Caco-2 (cell line): ENCODE measurements at regions not wholly inside any gene's neighbourhood (a gene's known extent, or its start where the extent isn't known, plus 50 kb on each side); places are given as distances from the start of the nearest gene placed in this dataset.

ENCODE experiments used
- BruUV-seq: library from RNA; stranded (reverse); fragments of 400-500 nt; replicated peaks from 2 replicates; lab custom pipeline; 2021; lab: Mats Ljungman, UMichigan
- CTCF ChIA-PET: fragments of 300-600 bp; sonication (Branson Sonifier 250); formaldehyde crosslinking; loops from one replicate; lab custom pipeline; 2022; ENCODE audit warnings: antibody characterized with exemption; lab: Charles Lee
- POLR2A ChIA-PET: fragments of 300-600 bp; sonication (Branson Sonifier 250); formaldehyde crosslinking; loops from one replicate; lab custom pipeline; 2022; ENCODE audit warnings: antibody characterized with exemption; lab: Charles Lee
- DNase-seq, 2 experiments: peaks; one replicate each; pipeline versions ENCODE4 v3.0.0 to v3.0.0-alpha.2; 2020 to 2022
- H3K27me3 ChIP-seq: replicated peaks from 2 replicates; pipeline ENCODE4 v1.6.0; 2011; ENCODE audit warnings: low read length; ENCODE audit not compliant: control insufficient read depth, insufficient read depth
- H3K36me3 ChIP-seq: 2 replicates; pipeline ENCODE4 v1.5.1; 2011; ENCODE audit warnings: low read length; ENCODE audit not compliant: control insufficient read depth, insufficient read depth
- H3K4me1 ChIP-seq: fragments of 250-450 bp; sonication (Bioruptor Pico); 2 replicates; pipeline ENCODE4 v1.5.1; 2020; ENCODE audit warnings: mild to moderate bottlenecking
- H3K4me3 ChIP-seq: 2 replicates; pipeline ENCODE4 v1.5.1; 2011; ENCODE audit warnings: low read depth, mild to moderate bottlenecking, control low read depth, low read length
- H3K9me3 ChIP-seq: fragments of 250-450 bp; sonication (Bioruptor Pico); 2 replicates; pipeline ENCODE4 v1.5.1; 2020; ENCODE audit warnings: mild to moderate bottlenecking, moderate library complexity
- H3K27ac Mint-ChIP-seq: one replicate; pipeline ENCODE4 v1.8.0; 2022; ENCODE audit warnings: mixed read lengths; ENCODE audit not compliant: unreplicated experiment
- H3K27me3 Mint-ChIP-seq: one replicate; pipeline ENCODE4 v1.8.0; 2022; ENCODE audit warnings: mixed read lengths; ENCODE audit not compliant: insufficient read depth, unreplicated experiment
- H3K36me3 Mint-ChIP-seq: one replicate; pipeline ENCODE4 v1.8.0; 2022; ENCODE audit warnings: mild to moderate bottlenecking, mixed read lengths; ENCODE audit not compliant: insufficient read depth, unreplicated experiment
- H3K4me1 Mint-ChIP-seq: one replicate; pipeline ENCODE4 v1.8.0; 2022; ENCODE audit warnings: low read depth, mixed read lengths; ENCODE audit not compliant: unreplicated experiment
- H3K4me3 Mint-ChIP-seq: one replicate; pipeline ENCODE4 v1.8.0; 2022; ENCODE audit warnings: mild to moderate bottlenecking, moderate library complexity, mixed read lengths; ENCODE audit not compliant: unreplicated experiment
- H3K9me3 Mint-ChIP-seq: one replicate; pipeline ENCODE4 v1.8.0; 2022; ENCODE audit warnings: mixed read lengths; ENCODE audit not compliant: unreplicated experiment
- CTCF ChIP-seq, 2 experiments: fragments of 200-600 bp in 1 of 2; IDR thresholded peaks; 1 replicate in 1 of 2; 2 replicates in 1 of 2; pipeline versions ENCODE4 v1.5.1 to v1.8.0; 2011 to 2022; ENCODE audit warnings: antibody characterized with exemption in 1 of 2, control low read depth in 1 of 2, inconsistent platforms in 1 of 2, low read depth in 1 of 2, low read length in 1 of 2, mild to moderate bottlenecking in 1 of 2, moderate library complexity in 1 of 2; ENCODE audit not compliant: insufficient read depth in 1 of 2, severe bottlenecking in 1 of 2, unreplicated experiment in 1 of 2
- intact Hi-C: fragments of 100-400 bp; cut with micrococcal nuclease; formaldehyde crosslinking; loops from one replicate; pipeline ENCODE4 v1.10.0; 2022; ENCODE audit not compliant: unreplicated experiment

- Mint-ChIP-seq H3K4me3 (no peak overlapping the region), H3K27me3 (no peaks in the 10 kb centered on the region), H3K36me3 (no peaks in the 10 kb centered on the region), H3K4me1 (peaks cover 39% of the 10 kb centered on the region), H3K27ac (no peak overlapping the region), H3K9me3 (no peaks in the 10 kb centered on the region)
- intact Hi-C loops, result no loop called here
- Histone ChIP-seq H3K36me3 (no peaks in the 10 kb centered on the region), H3K27me3 (no peaks in the 10 kb centered on the region), H3K4me3 (no peak overlapping the region), H3K9me3 (no peaks in the 10 kb centered on the region), H3K4me1 (peaks cover 49% of the 10 kb centered on the region)
- DNase-seq, result no peak
- ChIA-PET CTCF (no interaction called here), POLR2A (no interaction called here)
- BruUV-seq, result no TSS peak
- TF ChIP-seq CTCF (IDR thresholded peaks at IDR 0.05; ENCODE audit: insufficient read depth in 1 of 2, low read depth in 1 of 2, low read length in 1 of 2, severe bottlenecking in 1 of 2, unreplicated experiment in 1 of 2), result no peak
Measured at GRCh38 chr14:34041220-34041619, 90.3 kb upstream of the EGLN3 start.

DNA sequence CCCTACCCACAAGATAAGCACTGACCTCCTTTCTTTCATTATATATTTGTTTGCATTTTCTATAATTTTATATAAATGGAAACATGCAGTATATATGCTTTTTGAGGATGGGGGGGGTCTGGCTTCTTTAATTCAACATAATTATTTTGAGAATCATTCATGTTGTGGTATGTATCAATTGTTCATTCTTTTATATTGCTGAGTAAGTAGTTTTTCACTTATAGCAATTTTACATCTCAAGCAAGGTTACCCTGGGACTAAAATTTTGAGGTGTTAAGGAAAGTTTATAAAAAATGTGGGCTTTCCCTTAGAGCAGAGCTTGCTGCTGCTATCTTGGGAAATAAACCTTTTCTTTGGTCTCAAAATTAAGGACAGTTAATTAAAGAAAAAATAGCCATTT, 89.9 kb upstream of the EGLN3 start:
- H3K4me1 ChIP-seq, result peaks cover 48% of the 10 kb centered on the region
- DNase-seq, result no peak
- no peak overlapping the region for H3K4me3 ChIP-seq
- Mint-ChIP-seq H3K36me3 (no peaks in the 10 kb centered on the region), H3K9me3 (no peaks in the 10 kb centered on the region), H3K4me1 (peaks cover 39% of the 10 kb centered on the region), H3K4me3 (no peak overlapping the region), H3K27ac (no peak overlapping the region), H3K27me3 (no peaks in the 10 kb centered on the region)
- CTCF ChIA-PET, result no interaction called here
- POLR2A ChIA-PET, result no interaction called here
- intact Hi-C loops, result no loop called here
- TF ChIP-seq CTCF (IDR thresholded peaks at IDR 0.05; ENCODE audit: insufficient read depth in 1 of 2, low read depth in 1 of 2, low read length in 1 of 2, severe bottlenecking in 1 of 2, unreplicated experiment in 1 of 2), result no peak
- H3K36me3 ChIP-seq, result no peaks in the 10 kb centered on the region
- no peaks in the 10 kb centered on the region for H3K9me3 ChIP-seq
- H3K27me3 ChIP-seq, result no peaks in the 10 kb centered on the region
- BruUV-seq, result no TSS peak

- no peaks in the 10 kb centered on the region for H3K36me3 ChIP-seq
- H3K27me3 ChIP-seq, result no peaks in the 10 kb centered on the region
- intact Hi-C loops, result no loop called here
- no peak for TF ChIP-seq CTCF (IDR thresholded peaks at IDR 0.05; ENCODE audit: insufficient read depth in 1 of 2, low read depth in 1 of 2, low read length in 1 of 2, severe bottlenecking in 1 of 2, unreplicated experiment in 1 of 2)
- no TSS peak for BruUV-seq
- H3K27me3 Mint-ChIP-seq, result no peaks in the 10 kb centered on the region
- H3K27ac Mint-ChIP-seq, result no peak overlapping the region
- ChIA-PET POLR2A (no interaction called here), CTCF (no interaction called here)
- H3K4me3 ChIP-seq, result no peak overlapping the region
- no peak overlapping the region for H3K4me3 Mint-ChIP-seq
- peaks cover 35% of the 10 kb centered on the region for H3K4me1 Mint-ChIP-seq
- H3K9me3 ChIP-seq, result no peaks in the 10 kb centered on the region
- H3K36me3 Mint-ChIP-seq, result no peaks in the 10 kb centered on the region
- no peaks in the 10 kb centered on the region for H3K9me3 Mint-ChIP-seq
- DNase-seq, result no peak
- peaks cover 45% of the 10 kb centered on the region for H3K4me1 ChIP-seq
Measured at GRCh38 chr14:34039428-34040047, 88.7 kb upstream of the EGLN3 start.
